ENCODE measurements at regions not wholly inside any gene's neighbourhood (a gene's known extent, or its start where the extent isn't known, plus 50 kb on each side); places are given as distances from the start of the nearest gene placed in this dataset.

- BruUV-seq (replicated peaks): no TSS peak
- Histone ChIP-seq H3K9me3 (ENCODE audit: control insufficient read depth, insufficient read depth, low read depth, low read length) (no peaks in the 10 kb centered on the region), H3K27me3 (ENCODE audit: control insufficient read depth, insufficient read depth, low read length) (peaks cover 2% of the 10 kb centered on the region; the same call in 1 of the 2 replicates), H3K4me3 (ENCODE audit: low read depth in 2 of 2, low read length in 2 of 2) (no peak overlapping the region), H3K4me1 (ENCODE audit: control insufficient read depth, insufficient read depth, low read length) (no peaks in the 10 kb centered on the region), H3K27ac (ENCODE audit: low read length) (no peak overlapping the region), H3K36me3 (ENCODE audit: control insufficient read depth, insufficient read depth, low read length) (no peaks in the 10 kb centered on the region)
- CTCF ChIA-PET: no interaction called here
- ATAC-seq (no peak), DNase-seq (ENCODE audit: low read depth, low spot score) (no peak)
- TF ChIP-seq CTCF (IDR thresholded peaks at IDR 0.05): no peak
- no peak for TF ChIP-seq REST (IDR thresholded peaks at IDR 0.05; ENCODE audit: insufficient read depth in 1 of 2, low read depth in 2 of 2, low read length in 1 of 2)
- no peak for TF ChIP-seq POLR2AphosphoS5 (IDR thresholded peaks at IDR 0.05; ENCODE audit: low read depth, low read length)
- TF ChIP-seq SIN3A (IDR thresholded peaks at IDR 0.05; ENCODE audit: borderline replicate concordance, insufficient read depth, low read depth, low read length): no peak
- no peak for TF ChIP-seq TCF7L2 (IDR thresholded peaks at IDR 0.05; ENCODE audit: low read depth, low read length)
- in situ Hi-C loops (cut with HindIII; ENCODE audit: low pct_unique_long_range_greater_than_20kb, low sequenced_read_pairs): no loop called here
- intact Hi-C loops (cut with micrococcal nuclease; ENCODE audit: unreplicated experiment): no loop called here
- POLR2A ChIA-PET: no interaction called here
Observed at GRCh38 chr1:162941024-162941423, 80.0 kb upstream of the CCDC190 start.

GRCh38 chr1:162939035-162939434 is 78.1 kb upstream of the CCDC190 start:
- Histone ChIP-seq H3K4me3 (ENCODE audit: low read depth in 2 of 2, low read length in 2 of 2) (no peak overlapping the region), H3K9me3 (ENCODE audit: control insufficient read depth, insufficient read depth, low read depth, low read length) (no peaks in the 10 kb centered on the region), H3K4me1 (ENCODE audit: control insufficient read depth, insufficient read depth, low read length) (no peaks in the 10 kb centered on the region), H3K27me3 (ENCODE audit: control insufficient read depth, insufficient read depth, low read length) (peaks cover 2% of the 10 kb centered on the region), H3K36me3 (ENCODE audit: control insufficient read depth, insufficient read depth, low read length) (no peaks in the 10 kb centered on the region), H3K27ac (ENCODE audit: low read length) (no peak overlapping the region)
- TF ChIP-seq TCF7L2 (IDR thresholded peaks at IDR 0.05; ENCODE audit: low read depth, low read length) (no peak), CTCF (IDR thresholded peaks at IDR 0.05) (peak; percentile 58)
- in situ Hi-C loops (cut with HindIII; ENCODE audit: low pct_unique_long_range_greater_than_20kb, low sequenced_read_pairs): no loop called here
- BruUV-seq (replicated peaks): no TSS peak
- ATAC-seq (no peak; the same call in 1 of the 2 replicates), DNase-seq (ENCODE audit: low read depth, low spot score) (no peak)
- intact Hi-C loops (cut with micrococcal nuclease; ENCODE audit: unreplicated experiment): no loop called here
- CTCF ChIA-PET: interaction anchor here (0.7 to 1.4 kb wide), 2 partner anchors 12 to 313 kb away, joined by 3 read pairs; no protein-coding TSS in a partner anchor
- POLR2A ChIA-PET: no interaction called here
